ENCODE measurements at regions not wholly inside any gene's neighbourhood (a gene's known extent, or its start where the extent isn't known, plus 50 kb on each side); places are given as distances from the start of the nearest gene placed in this dataset.

- TF ChIP-seq POLR2A (IDR thresholded peaks at IDR 0.05; ENCODE audit: low read length), result no peak
- TF ChIP-seq GATA1 (IDR thresholded peaks at IDR 0.05; ENCODE audit: low read depth, low read length), result no peak
Measured at GRCh38 chr5:92308679-92309078, 925.6 kb upstream of the ARRDC3 start.
